ENCODE measurements at regions not wholly inside any gene's neighbourhood (a gene's known extent, or its start where the extent isn't known, plus 50 kb on each side); places are given as distances from the start of the nearest gene placed in this dataset.
"Not testable (repeated sequence)": the region's sequence is repeated elsewhere in the genome, so short reads cannot be mapped to it uniquely, and the experiment has no call there.

GRCh38 chr1:94674876-94675275 is 133.3 kb upstream of the F3 start:
- DNase-seq = no peak

DNA sequence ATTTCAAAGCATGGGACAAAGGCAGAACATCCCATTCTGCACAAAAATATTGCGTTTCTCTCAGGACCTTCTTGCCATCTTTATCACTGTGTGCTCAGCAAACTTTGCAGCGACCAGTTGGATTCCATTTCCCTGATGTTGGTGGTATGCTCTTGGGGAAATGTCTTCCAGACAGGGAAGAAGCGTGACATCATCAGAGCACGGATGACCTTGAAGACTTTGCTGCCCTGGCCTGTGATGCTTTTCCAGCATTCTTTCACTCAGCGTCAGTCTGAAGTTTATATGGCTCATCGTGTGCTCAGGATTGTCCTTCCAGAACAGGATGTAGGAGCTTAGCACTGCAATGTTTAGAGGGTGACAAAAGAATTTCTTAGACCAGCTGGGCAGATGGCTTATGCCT is 131.4 kb upstream of the F3 start:
- no peak for DNase-seq

DNA sequence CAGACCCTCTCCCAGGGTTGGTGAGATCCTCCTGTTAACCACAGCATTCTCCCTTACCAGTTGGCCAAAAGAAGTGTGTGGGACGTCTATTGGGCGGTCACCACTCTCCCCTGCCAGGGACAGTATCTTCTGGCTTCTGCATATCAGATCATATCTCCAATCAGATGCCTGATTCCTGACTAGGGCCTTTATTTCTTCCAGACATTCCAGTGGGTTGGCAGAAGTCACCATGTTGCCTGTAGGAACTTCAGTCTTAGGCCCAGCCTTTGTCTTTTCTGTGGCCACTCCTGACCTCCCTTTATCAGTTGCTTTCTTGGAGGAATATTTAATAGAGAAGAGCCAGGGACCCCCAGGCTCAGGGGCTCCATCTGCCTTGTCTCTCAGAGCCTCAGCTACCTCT is 130.4 kb upstream of the F3 start:
- DNase-seq = no peak

GRCh38 chr1:94670273-94670672 is 128.7 kb upstream of the F3 start:
- no peak for DNase-seq

GRCh38 chr1:94669198-94669597 is 127.6 kb upstream of the F3 start:
- DNase-seq = no peak

DNA sequence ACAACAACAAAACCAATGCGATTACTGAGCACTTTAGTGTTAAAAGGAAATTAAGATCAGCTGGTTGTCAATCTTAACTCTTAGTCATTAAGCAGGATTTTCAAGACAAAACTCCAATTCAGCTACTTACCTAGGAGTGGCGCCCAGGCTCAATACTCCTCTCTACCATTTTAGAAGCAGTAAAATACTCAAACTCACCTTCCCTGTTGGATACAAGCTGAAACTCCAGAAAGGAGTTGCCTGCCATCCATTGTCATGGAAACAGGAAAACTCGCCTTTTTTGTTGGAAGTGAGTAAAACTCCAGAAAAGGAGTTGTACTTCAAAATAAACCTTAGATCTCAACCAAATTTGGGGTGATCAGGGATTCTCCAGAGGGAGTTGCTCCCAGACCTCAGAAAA is 127.0 kb upstream of the F3 start:
- no peak for DNase-seq

GRCh38 chr1:94667818-94668217 is 126.3 kb upstream of the F3 start:
- no peak for DNase-seq

- no peak for DNase-seq
Measured at GRCh38 chr1:94666797-94667196, 125.2 kb upstream of the F3 start.

GRCh38 chr1:94661431-94661932 is 119.9 kb upstream of the F3 start:
- DNase-seq = no peak

DNA sequence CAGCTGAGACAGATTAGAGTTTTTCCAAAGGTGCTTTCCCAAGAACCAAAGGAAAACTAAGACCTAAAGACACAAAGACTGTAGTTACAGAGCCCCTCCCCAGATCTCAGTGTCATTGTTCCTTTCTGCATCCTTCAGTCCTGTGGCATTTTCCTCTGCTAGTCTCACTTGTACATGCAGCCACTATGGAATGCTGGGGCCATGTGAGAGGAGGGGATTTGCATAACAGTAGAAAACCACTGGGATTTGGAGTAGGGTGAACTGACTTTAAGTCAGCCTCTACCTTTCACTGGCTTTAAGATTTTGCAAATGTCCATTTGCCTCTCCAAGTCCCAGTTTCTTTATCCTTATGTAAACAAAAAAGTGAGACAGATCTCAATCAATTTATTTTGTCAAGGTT is 119.4 kb upstream of the F3 start:
- DNase-seq = no peak

DNA sequence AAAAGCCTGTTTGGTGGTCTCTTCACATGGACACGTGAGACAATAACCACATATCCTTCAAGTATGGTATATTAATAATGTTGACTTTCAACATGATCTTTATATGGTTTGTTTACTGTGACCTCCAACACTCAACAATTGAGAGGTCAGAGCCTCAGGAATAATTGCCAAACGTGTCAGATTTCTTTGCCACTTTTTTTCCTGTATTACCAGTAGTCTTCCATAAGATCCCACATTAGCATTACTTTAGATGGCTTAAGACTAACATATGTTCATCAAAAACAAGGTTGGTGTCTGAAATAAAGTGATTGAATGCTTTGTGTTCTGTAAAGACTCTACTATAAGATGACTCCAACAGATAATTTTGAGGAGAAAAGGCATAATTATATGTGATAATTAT is 118.7 kb upstream of the F3 start:
- no peak for DNase-seq

DNA sequence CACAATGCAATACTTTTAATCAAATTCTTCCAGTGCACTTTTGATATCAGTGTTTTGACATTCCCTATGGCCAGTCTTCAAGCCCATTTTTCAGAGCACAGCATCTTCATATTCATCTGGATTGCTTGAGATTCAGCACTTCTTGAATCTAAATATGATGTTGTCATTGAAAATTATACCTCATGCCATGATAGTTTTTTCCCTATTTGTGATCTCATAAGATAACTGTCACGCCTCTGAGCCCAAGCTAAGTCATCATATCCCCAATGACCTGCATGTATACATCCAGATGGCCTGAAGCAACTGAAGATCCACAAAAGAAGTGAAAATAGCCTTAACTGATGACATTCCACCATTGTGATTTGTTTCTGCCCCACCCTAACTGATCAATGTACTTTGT is 117.6 kb upstream of the F3 start:
- not testable (repeated sequence) for DNase-seq

DNA sequence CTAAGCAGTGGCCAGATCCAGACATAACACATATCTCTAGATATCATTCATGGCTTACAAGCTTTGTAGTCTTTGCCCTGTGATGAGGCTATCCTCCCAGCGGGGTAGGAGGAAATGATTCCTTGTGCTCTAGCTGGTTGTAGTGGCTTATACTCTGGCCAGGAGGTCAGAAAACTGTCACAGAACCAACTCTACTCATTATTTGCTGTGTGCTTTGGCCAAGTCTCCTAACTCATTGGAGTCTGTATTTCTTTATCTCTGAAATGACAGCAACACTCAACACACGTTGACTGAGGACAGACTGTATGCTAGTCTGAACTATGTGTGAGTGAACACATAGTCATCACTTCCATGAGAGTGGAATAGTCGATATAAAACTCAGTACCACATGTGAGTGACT is 116.7 kb upstream of the F3 start:
- no peak for DNase-seq

- DNase-seq = not testable (repeated sequence)
Measured at GRCh38 chr1:94657776-94658175, 116.2 kb upstream of the F3 start.

GRCh38 chr1:94656967-94657366 is 115.4 kb upstream of the F3 start:
- no peak for DNase-seq

GRCh38 chr1:94654919-94655318 is 113.4 kb upstream of the F3 start:
- DNase-seq = no peak

- no peak for DNase-seq
Measured at GRCh38 chr1:94654459-94654858, 112.9 kb upstream of the F3 start.

DNA sequence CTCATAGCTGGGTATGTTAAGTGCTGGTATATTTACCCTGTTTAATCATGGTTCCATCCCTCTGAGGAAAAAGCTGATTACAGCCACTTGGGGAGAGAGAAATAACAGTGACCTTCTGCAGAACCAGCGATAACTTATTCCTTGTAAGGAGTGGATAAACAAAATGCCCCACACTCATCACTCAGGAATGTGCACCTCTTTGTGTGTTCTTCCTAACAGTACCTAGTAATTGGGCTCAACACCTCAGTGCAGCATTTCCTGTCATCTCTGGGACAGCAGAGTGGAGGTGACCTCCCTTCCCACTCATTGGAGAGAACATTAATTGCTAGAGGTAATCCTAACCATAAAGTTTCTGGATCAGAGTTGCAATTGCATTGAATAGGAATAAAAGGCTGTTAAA is 112.5 kb upstream of the F3 start:
- no peak for DNase-seq

DNA sequence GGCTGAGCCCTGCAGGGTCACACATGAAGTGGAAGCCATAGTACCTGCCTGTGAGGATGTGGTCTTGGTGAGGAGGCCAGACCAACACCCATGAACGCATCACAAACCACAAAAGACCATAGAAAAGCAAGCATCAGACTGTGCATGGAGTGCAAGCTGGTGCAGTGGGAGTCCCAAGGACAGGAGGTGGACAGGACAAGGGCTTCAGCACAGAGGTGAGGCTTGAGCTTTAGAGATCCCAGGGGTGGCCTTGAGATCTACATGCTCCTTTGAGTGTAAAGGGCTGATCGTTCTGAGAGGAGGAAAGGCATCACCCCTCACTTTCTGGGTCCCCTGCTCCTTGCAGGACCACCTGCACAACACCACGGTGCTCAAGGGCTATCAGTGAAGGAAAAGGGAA is 111.9 kb upstream of the F3 start:
- no peak for DNase-seq

- DNase-seq = no peak
Measured at GRCh38 chr1:94651076-94651475, 109.5 kb upstream of the F3 start.

DNA sequence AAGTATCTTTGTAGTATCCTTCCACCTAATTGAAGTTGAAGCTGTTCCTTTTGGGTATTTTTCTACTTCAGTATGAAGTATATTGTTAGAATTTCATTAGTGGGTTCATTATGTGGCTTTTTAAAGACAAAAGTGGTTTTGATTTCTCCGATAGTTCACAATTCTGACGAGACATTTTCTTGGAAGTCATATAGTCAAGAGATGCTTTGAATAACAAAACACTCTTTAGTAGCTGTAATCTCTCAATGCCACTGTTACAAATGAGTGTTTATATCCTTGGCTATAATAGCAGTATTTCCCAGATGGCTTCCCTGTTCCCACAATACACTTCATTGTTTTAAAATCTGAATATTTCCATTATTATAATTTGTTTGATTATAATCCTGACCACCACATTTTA is 108.7 kb upstream of the F3 start:
- no peak for DNase-seq

DNA sequence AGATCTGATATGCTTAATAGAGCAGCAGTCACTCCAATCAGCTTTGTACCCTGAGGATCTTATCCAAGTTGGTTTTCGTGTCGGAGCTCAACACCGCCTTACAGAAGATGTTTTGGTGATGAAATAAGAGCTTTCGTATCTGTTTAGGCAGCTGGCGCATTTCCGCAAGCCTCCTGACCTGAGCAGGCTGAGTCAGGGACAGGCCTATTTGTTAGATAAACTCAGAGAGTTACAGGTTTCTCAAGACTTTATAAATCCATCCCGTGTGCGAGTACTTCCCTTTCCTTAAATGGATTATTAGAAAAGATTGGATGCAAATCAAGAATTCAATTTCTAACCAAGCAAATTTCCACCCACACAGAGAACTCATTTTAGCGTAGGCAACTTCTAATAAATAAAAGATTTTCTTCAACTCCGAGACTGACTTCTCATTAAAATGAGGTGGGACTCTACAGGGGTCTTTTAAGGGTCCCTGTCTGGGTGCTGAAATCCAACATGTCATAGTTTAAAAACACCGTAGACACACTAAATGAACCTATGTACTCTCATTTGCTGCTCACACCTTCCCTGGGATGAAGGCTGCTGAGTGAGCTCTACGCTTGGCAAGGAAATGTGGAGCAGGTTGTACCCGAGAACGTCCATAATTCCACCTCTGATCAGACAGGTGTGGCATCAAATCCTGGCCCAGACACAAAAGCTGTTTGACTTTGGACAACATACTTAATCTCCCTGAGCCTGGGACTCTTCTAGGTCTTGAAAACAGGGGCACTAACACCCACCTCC is 106.9 kb upstream of the F3 start:
- no peak for DNase-seq

GRCh38 chr1:94646786-94647555 is 105.4 kb upstream of the F3 start:
- no peak for DNase-seq
